ENCODE measurements at regions not wholly inside any gene's neighbourhood (a gene's known extent, or its start where the extent isn't known, plus 50 kb on each side); places are given as distances from the start of the nearest gene placed in this dataset.

- no peak for TF ChIP-seq CHD7 (IDR thresholded peaks at IDR 0.05; ENCODE audit: low read depth, low read length)
These were observed 381.2 kb downstream of the SFMBT2 start (continued) for GRCh38 chr10:7029672-7030071.
